Trophoblast cell (in vitro differentiated cells and primary cell): ENCODE measurements at regions not wholly inside any gene's neighbourhood (a gene's known extent, or its start where the extent isn't known, plus 50 kb on each side); places are given as distances from the start of the nearest gene placed in this dataset.
"Not testable (repeated sequence)": the region's sequence is repeated elsewhere in the genome, so short reads cannot be mapped to it uniquely, and the experiment has no call there.

Experiments used
- DNase-seq, 2 donors: peaks; one replicate each; pipeline ENCODE4 v3.0.0-alpha.2; 2016
- H2AFZ ChIP-seq: 2 replicates; pipeline ENCODE4 v1.6.1; 2013; ENCODE audit warnings: low read length, moderate library complexity, mild to moderate bottlenecking; ENCODE audit not compliant: insufficient read depth, poor library complexity
- H2AK5ac ChIP-seq: 2 replicates; pipeline ENCODE4 v1.6.1; 2013; ENCODE audit warnings: mild to moderate bottlenecking, low read length
- H2BK120ac ChIP-seq: 2 replicates; pipeline ENCODE4 v1.6.1; 2013; ENCODE audit warnings: low read length, mild to moderate bottlenecking, moderate library complexity; ENCODE audit not compliant: insufficient read depth, poor library complexity
- H2BK12ac ChIP-seq: 2 replicates; pipeline ENCODE4 v1.6.1; 2013; ENCODE audit warnings: mild to moderate bottlenecking, low read length, moderate library complexity
- H2BK5ac ChIP-seq: 2 replicates; pipeline ENCODE4 v1.6.1; 2013; ENCODE audit warnings: low read length, low read depth, moderate library complexity, mild to moderate bottlenecking; ENCODE audit not compliant: poor library complexity
- H3K14ac ChIP-seq: 2 replicates; pipeline ENCODE4 v1.6.1; 2013; ENCODE audit warnings: mild to moderate bottlenecking, low read length
- H3K18ac ChIP-seq: 2 replicates; pipeline ENCODE4 v1.6.1; 2013; ENCODE audit warnings: mild to moderate bottlenecking, low read length
- H3K23ac ChIP-seq: 2 replicates; pipeline ENCODE4 v1.6.1; 2013; ENCODE audit warnings: low read length
- H3K27ac ChIP-seq: 2 replicates; pipeline ENCODE4 v1.5.1; 2013; ENCODE audit warnings: low read depth, mild to moderate bottlenecking, inconsistent platforms, low read length, moderate library complexity
- H3K27me3 ChIP-seq: 2 replicates; pipeline ENCODE4 v1.6.1; 2013; ENCODE audit warnings: inconsistent platforms, mild to moderate bottlenecking, low read length, moderate library complexity; ENCODE audit not compliant: insufficient read depth
- H3K36me3 ChIP-seq, 2 experiments: 1 replicate in 1 of 2; 2 replicates in 1 of 2; pipeline ENCODE4 v1.6.1; 2013; ENCODE audit warnings: low read length in 2 of 2, mild to moderate bottlenecking in 2 of 2, moderate library complexity in 1 of 2; ENCODE audit not compliant: insufficient read depth in 2 of 2, control insufficient read depth in 1 of 2
- H3K4ac ChIP-seq: 2 replicates; pipeline ENCODE4 v1.6.1; 2013; ENCODE audit warnings: low read depth, mild to moderate bottlenecking, low read length, moderate library complexity
- H3K4me1 ChIP-seq, 2 experiments: 1 replicate in 1 of 2; 2 replicates in 1 of 2; pipeline ENCODE4 v1.6.1; 2013; ENCODE audit warnings: low read length in 2 of 2, mild to moderate bottlenecking in 2 of 2, moderate library complexity in 1 of 2; ENCODE audit not compliant: insufficient read depth in 2 of 2, control insufficient read depth in 1 of 2
- H3K4me2 ChIP-seq: 2 replicates; pipeline ENCODE4 v1.6.1; 2013; ENCODE audit warnings: inconsistent platforms, mild to moderate bottlenecking, low read length, moderate library complexity
- H3K4me3 ChIP-seq: 2 replicates; pipeline ENCODE4 v1.5.1; 2013; ENCODE audit warnings: mild to moderate bottlenecking, low read depth, low read length, inconsistent platforms
- H3K79me1 ChIP-seq: one replicate; pipeline ENCODE4 v1.6.1; 2013; ENCODE audit warnings: low read length
- H3K79me2 ChIP-seq: 2 replicates; pipeline ENCODE4 v1.6.1; 2013; ENCODE audit warnings: low read length, mild to moderate bottlenecking; ENCODE audit not compliant: control insufficient read depth, insufficient read depth, poor library complexity
- H3K9ac ChIP-seq: 2 replicates; pipeline ENCODE4 v1.6.1; 2013; ENCODE audit warnings: mild to moderate bottlenecking, low read length
- H3K9me3 ChIP-seq: 2 replicates; pipeline ENCODE4 v1.6.1; 2013; ENCODE audit warnings: low read depth, mild to moderate bottlenecking, control low read depth, inconsistent platforms, low read length; ENCODE audit not compliant: insufficient read depth
- H4K12ac ChIP-seq: 2 replicates; pipeline ENCODE4 v1.6.1; 2013; ENCODE audit warnings: low read depth, mild to moderate bottlenecking, low read length, moderate library complexity
- H4K8ac ChIP-seq: 2 replicates; pipeline ENCODE4 v1.6.1; 2013; ENCODE audit warnings: low read depth, mild to moderate bottlenecking, low read length, moderate library complexity
- H4K91ac ChIP-seq: one replicate; pipeline ENCODE4 v1.6.1; 2013; ENCODE audit warnings: low read depth, mild to moderate bottlenecking, low read length, moderate library complexity
- WGBS: extraction: QIAGEN DNeasy Blood & Tissue Kit; methylation state at CpG from one replicate; pipeline ENCODE4 v1.1.7; 2013; ENCODE audit warnings: missing lambda C conversion rate; ENCODE audit not compliant: insufficient read length, insufficient coverage; ENCODE audit errors: extremely low coverage; 5-methylcytosine and 5-hydroxymethylcytosine counted together

DNA sequence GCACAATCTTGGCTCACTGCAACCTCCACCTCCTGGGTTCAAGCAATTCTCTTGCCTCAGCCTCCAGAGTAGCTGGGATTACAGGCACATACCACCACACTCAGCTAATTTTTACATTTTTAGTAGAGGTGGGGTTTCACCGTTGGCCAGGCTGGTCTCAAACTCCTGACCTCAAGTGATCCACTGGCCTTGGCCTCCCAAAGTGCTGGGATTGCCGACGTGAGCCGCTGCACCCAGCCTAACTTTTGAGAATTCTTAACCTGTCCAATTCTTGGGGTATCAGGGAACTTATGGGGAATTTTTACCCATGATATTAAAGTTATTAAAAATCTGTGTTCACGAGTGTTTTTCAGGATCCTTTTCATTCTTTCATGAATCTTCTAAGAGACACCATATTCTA is 1755.2 kb upstream of the TPTE start:
- H3K23ac ChIP-seq, H3K9ac ChIP-seq: not testable (repeated sequence)
- no CpG with 5 or more reads among the region's 5 CpGs for WGBS

DNA sequence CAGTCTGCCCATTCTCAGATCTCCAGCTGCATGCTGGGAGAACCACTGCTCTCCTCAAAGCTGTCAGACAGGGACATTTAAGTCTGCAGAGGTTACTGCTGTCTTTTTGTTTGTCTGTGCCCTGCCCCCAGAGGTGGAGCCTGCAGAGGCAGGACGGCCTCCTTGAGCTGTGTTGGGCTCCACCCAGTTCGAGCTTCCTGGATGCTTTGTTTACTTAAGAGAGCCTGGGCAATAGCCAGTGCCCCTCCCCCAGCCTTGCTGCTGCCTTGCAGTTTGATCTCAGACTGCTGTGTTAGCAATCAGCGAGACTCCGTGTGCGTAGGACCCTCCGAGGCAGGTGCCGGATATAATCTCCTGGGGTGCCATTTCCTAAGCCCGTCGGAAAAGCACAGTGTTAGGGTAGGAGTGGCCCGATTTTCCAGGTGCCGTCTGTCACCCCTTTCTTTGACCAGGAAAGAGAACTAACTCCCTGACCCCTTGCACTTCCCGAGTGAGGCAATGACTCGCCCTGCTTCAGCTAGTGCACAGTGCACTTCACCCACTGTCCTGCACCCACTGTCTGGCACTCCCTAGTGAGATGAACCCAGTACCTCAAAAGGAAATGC is 1748.4 kb upstream of the TPTE start:
- H3K36me3 ChIP-seq, DNase-seq, H2AK5ac ChIP-seq, H2BK120ac ChIP-seq, H3K18ac ChIP-seq, H3K4ac ChIP-seq, H3K23ac ChIP-seq, H4K8ac ChIP-seq, H3K27ac ChIP-seq, H3K4me3 ChIP-seq, H3K9ac ChIP-seq, H3K79me1 ChIP-seq, H4K12ac ChIP-seq, H4K91ac ChIP-seq, H3K4me1 ChIP-seq, H3K4me2 ChIP-seq, H3K14ac ChIP-seq, H2AFZ ChIP-seq, H3K27me3 ChIP-seq, H3K79me2 ChIP-seq, H2BK5ac ChIP-seq, H2BK12ac ChIP-seq: not testable (repeated sequence)
- WGBS: no CpG with 5 or more reads among the region's 13 CpGs
- H3K9me3 ChIP-seq: peaks cover 20% of the 10 kb centered on the region

More for the DNA sequence above, 1755.2 kb upstream of the TPTE start:
- not testable (repeated sequence) for H3K4ac ChIP-seq, H3K4me2 ChIP-seq, H3K36me3 ChIP-seq, H3K27ac ChIP-seq, H3K27me3 ChIP-seq, H2BK5ac ChIP-seq, H3K79me1 ChIP-seq, H2BK120ac ChIP-seq, H3K4me3 ChIP-seq, DNase-seq, H4K12ac ChIP-seq, H4K8ac ChIP-seq, H3K18ac ChIP-seq, H2BK12ac ChIP-seq, H3K4me1 ChIP-seq, H4K91ac ChIP-seq, H2AK5ac ChIP-seq, H3K79me2 ChIP-seq, H2AFZ ChIP-seq, H3K14ac ChIP-seq
- peaks cover 11% of the 10 kb centered on the region for H3K9me3 ChIP-seq

DNA sequence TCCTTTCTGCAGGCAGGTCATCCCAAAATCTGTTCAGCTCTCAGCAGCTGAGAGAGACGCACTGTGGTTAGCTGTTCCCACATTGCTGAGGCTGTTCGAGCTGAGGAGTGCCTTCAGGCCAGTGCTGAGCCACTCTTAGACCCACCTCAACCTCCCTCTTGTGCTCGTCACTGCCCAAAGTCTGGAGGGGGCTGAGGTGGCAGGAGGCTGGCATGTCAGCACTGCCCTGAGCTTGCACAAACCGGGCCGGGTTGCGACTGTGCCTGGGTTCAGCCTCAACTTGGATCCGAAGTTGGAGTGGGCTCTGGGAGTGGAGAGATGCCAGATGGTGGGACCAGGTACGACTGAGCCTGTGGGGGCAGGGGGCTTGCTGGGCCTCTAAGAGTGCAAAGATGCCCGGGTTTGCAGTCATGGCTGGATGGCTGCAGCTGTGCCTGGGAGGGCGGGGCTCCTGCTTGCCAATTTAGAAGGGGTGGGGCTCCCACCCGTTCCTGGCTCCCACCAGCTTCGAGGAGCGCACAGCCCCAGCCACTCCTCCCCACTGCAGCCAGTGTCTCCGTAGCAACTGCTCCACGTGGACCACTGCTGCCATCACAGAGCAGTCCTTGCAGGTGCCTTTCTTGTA is 1745.7 kb upstream of the TPTE start:
- not testable (repeated sequence) for H4K91ac ChIP-seq, H2AK5ac ChIP-seq, H2BK12ac ChIP-seq, H3K4me2 ChIP-seq, H3K23ac ChIP-seq, H3K27ac ChIP-seq, H3K14ac ChIP-seq, H3K9ac ChIP-seq, H3K27me3 ChIP-seq, H3K4me3 ChIP-seq, H3K36me3 ChIP-seq, H2BK5ac ChIP-seq, H3K4ac ChIP-seq, H3K79me2 ChIP-seq, H3K79me1 ChIP-seq, H2BK120ac ChIP-seq, DNase-seq, H2AFZ ChIP-seq, H3K18ac ChIP-seq, H4K8ac ChIP-seq, H3K4me1 ChIP-seq, H4K12ac ChIP-seq
- WGBS: no CpG with 5 or more reads among the region's 15 CpGs
- peaks cover 33% of the 10 kb centered on the region for H3K9me3 ChIP-seq

DNA sequence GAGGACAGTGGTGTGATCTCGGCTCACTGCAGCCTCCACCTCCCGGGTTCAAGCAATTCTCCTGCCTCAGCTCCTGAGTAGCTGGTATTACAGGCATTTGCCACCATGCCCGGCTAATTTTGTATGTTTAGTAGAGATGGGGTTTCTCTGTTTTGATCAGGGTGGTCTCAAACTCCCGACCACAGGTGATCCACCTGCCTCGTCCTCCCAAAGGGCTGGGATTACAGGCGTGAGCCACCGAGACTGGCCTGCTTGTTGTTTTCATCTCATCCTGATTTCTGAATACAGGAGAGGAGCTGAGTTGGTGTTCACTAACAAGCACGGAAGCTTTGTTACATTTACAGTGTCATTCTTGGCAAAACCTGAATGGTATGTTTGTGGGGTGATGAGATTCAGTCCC is 1744.1 kb upstream of the TPTE start:
- not testable (repeated sequence) for H3K4ac ChIP-seq, H3K14ac ChIP-seq, H3K23ac ChIP-seq, DNase-seq, H2BK5ac ChIP-seq, H4K8ac ChIP-seq, H3K4me2 ChIP-seq, H4K12ac ChIP-seq, H3K9ac ChIP-seq, H4K91ac ChIP-seq, H2BK12ac ChIP-seq, H2BK120ac ChIP-seq, H3K18ac ChIP-seq, H3K79me2 ChIP-seq, H3K4me3 ChIP-seq, H3K36me3 ChIP-seq, H2AFZ ChIP-seq, H3K27ac ChIP-seq, H2AK5ac ChIP-seq, H3K4me1 ChIP-seq, H3K27me3 ChIP-seq, H3K79me1 ChIP-seq
- peaks cover 33% of the 10 kb centered on the region for H3K9me3 ChIP-seq
- WGBS: no CpG with 5 or more reads among the region's 8 CpGs
